HEK293T (cell line): ENCODE measurements at regions not wholly inside any gene's neighbourhood (a gene's known extent, or its start where the extent isn't known, plus 50 kb on each side); places are given as distances from the start of the nearest gene placed in this dataset.

Source experiments
- CTCF ChIA-PET: fragments of 350-600 bp; formaldehyde crosslinking; extraction: SDS; loops from one replicate; lab custom pipeline; 2021; ENCODE audit warnings: antibody characterized with exemption, inconsistent platforms; lab: Yijun Ruan, JAX
- POLR2A ChIA-PET: fragments of 350-600 bp; formaldehyde crosslinking; extraction: SDS; loops from one replicate; lab custom pipeline; 2020; ENCODE audit warnings: antibody characterized with exemption, inconsistent platforms; lab: Yijun Ruan, JAX
- DNase-seq: peaks from one replicate; pipeline ENCODE4 v3.0.0; 2012; ENCODE audit warnings: mixed read lengths; ENCODE audit errors: extremely low spot score
- ARNT ChIP-seq: fragments of 450-650 bp; IDR thresholded peaks from 2 replicates; pipeline ENCODE4 v1.6.1; 2017; ENCODE audit warnings: mild to moderate bottlenecking
- BHLHE40 ChIP-seq: fragments of 450-650 bp; IDR thresholded peaks from 2 replicates; pipeline ENCODE4 v1.6.1; 2016; ENCODE audit warnings: mild to moderate bottlenecking, moderate library complexity, borderline replicate concordance
- CTBP1 ChIP-seq: fragments of 450-650 bp; IDR thresholded peaks from 2 replicates; pipeline ENCODE4 v1.6.1; 2016; ENCODE audit warnings: borderline replicate concordance
- ELF4 ChIP-seq: fragments of 450-650 bp; IDR thresholded peaks from 2 replicates; pipeline ENCODE4 v1.6.1; 2017; ENCODE audit warnings: antibody characterized with exemption
- FOXA1 ChIP-seq: fragments of 450-650 bp; IDR thresholded peaks from 2 replicates; pipeline ENCODE4 v1.6.1; 2016; ENCODE audit warnings: mild to moderate bottlenecking
- FOXK2 ChIP-seq: fragments of 450-650 bp; IDR thresholded peaks from 2 replicates; pipeline ENCODE4 v1.6.1; 2016; ENCODE audit warnings: mild to moderate bottlenecking
- FOXM1 ChIP-seq: fragments of 450-650 bp; IDR thresholded peaks from 2 replicates; pipeline ENCODE4 v1.6.1; 2017; ENCODE audit warnings: mild to moderate bottlenecking, borderline replicate concordance
- HDGF ChIP-seq: fragments of 450-650 bp; IDR thresholded peaks from 2 replicates; pipeline ENCODE4 v1.6.1; 2017; ENCODE audit warnings: antibody characterized with exemption, borderline replicate concordance
- L3MBTL2 ChIP-seq: fragments of 450-650 bp; conservative IDR thresholded peaks from 2 replicates; pipeline ENCODE4 v1.6.1; 2016; ENCODE audit warnings: mild to moderate bottlenecking
- LEF1 ChIP-seq: fragments of 450-650 bp; IDR thresholded peaks from 2 replicates; pipeline ENCODE4 v1.6.1; 2017; ENCODE audit warnings: mild to moderate bottlenecking, borderline replicate concordance
- NFRKB ChIP-seq: fragments of 450-650 bp; IDR thresholded peaks from 2 replicates; pipeline ENCODE4 v1.6.1; 2016; ENCODE audit warnings: mild to moderate bottlenecking, moderate library complexity
- SP1 ChIP-seq: fragments of 450-650 bp; IDR thresholded peaks from 2 replicates; pipeline ENCODE4 v1.6.1; 2017
- SUZ12 ChIP-seq: fragments of 450-650 bp; IDR thresholded peaks from 2 replicates; pipeline ENCODE4 v1.6.1; 2016; ENCODE audit warnings: mild to moderate bottlenecking
- TARDBP ChIP-seq: fragments of 450-650 bp; IDR thresholded peaks from 2 replicates; pipeline ENCODE4 v1.6.1; 2016
- ZNF384 ChIP-seq: fragments of 450-650 bp; IDR thresholded peaks from 2 replicates; pipeline ENCODE4 v1.6.1; 2016
- TF ChIP-seq, protein P1 (sequence below): fragments of 450-650 bp; IDR thresholded peaks from 2 replicates; pipeline ENCODE4 v1.6.1; 2016

DNA sequence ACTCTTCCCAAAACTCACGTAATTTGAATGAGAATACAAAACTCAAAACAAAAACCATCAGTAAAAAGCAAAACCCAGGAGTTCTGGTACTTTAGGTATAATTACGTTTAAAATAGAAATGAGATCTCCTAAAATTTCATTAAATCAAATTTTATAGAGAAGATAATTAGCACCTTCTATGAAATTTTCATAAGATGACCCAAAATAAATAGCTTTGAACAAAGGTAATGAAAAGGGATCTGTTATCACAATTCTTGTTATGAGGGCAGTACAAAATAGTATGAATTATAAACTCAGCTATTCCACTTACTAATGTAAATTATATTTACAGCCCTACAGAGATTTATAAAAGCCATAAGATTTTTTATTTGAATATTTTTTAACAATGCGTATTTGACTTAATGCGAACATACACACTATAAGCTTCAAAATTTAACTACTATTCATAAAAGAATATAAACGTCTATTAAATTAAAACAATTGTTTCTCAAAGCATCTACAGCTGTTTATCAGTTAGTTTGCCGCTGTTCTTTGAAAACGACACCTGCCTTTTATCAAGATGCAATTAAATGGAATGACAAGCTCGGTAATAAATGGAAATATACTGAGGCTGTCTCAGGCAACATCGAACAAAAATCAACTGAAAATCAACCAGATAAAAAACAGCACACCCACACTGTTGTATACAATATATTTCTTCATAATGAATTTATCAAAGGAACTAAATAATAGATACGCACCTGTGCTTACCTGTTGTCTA lies 63.8 kb downstream of the KCNRG start:
- ChIA-PET CTCF (no interaction called here), POLR2A (interaction anchor here (2.0 kb wide), 1 partner anchor 46 kb away, joined by 17 read pairs; no protein-coding TSS in a partner anchor)
- DNase-seq, result no peak
- TF ChIP-seq, protein P1, sequence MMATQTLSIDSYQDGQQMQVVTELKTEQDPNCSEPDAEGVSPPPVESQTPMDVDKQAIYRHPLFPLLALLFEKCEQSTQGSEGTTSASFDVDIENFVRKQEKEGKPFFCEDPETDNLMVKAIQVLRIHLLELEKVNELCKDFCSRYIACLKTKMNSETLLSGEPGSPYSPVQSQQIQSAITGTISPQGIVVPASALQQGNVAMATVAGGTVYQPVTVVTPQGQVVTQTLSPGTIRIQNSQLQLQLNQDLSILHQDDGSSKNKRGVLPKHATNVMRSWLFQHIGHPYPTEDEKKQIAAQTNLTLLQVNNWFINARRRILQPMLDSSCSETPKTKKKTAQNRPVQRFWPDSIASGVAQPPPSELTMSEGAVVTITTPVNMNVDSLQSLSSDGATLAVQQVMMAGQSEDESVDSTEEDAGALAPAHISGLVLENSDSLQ, result peak; percentile 85
- no peak for TF ChIP-seq FOXA1

DNA sequence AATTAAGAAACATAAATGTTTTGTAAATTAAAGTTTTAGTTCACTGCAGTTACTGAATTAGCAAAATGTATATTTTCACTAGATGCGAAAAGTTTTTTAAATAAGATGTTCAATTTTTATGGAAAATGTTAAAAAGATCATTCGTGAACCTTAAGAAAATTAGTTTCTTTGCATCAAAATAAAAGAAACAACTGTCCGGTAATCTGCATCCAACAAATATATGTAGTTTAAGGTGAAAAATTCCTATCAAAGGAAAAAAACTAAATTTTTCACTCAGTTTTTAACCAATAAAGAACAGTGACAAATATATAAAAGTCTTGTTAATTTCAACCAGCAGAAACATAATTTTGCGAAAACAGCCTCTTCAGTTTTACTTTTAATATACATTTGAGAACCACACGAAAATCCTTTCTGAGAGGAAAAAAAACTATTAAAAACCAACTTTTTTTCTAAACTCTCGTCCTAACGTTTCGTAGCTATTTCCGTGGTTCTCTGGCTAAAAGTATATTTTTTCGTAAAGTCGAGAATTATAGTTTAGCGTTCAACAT lies 64.5 kb downstream of the KCNRG start:
- ChIA-PET POLR2A (interaction anchor here (1.2 to 2.0 kb wide), 2 partner anchors 31 to 46 kb away, joined by 3 to 17 read pairs; no protein-coding TSS in a partner anchor), CTCF (no interaction called here)
- TF ChIP-seq NFRKB (no peak), SUZ12 (no peak), LEF1 (no peak), FOXA1 (no peak), CTBP1 (no peak), ZNF384 (no peak), ARNT (no peak), FOXM1 (no peak), TARDBP (no peak), FOXK2 (no peak), SP1 (no peak), BHLHE40 (no peak), HDGF (no peak), ELF4 (no peak), L3MBTL2 (no peak)
- TF ChIP-seq, protein P1, result no peak
- no peak for DNase-seq

DNA sequence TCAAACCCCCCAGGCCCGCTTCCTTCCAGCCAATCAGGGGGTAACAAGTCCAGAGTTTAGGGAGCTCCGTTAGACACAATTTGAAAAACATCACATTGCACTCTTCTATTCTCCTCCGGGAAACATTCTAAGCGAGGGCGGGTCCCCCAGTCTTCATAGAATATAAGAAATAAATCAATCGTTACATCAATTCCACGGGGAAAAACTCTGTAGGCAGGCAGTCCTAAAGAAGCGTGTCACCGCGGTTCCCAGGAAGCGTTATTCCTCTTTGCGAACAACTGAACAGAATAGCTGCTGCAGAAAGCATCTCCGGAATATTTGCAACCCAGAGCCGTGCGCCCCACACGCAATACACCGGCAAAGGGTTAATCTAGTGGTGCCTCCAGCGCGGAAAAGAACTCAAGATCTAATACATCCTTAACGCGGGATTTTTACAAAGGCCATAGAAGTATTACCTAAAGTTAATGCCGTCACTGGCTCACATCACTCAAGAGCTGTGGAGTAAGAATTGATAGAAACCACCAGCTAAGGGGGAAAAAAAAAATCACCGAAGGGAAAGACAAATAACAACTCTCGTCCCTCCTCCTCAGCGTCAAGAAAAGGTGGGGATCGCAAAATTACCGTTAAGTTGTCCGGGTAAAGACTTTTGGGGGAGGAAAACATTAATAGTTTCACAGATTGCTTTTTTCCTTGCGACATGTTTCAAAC lies 65.1 kb downstream of the KCNRG start:
- CTCF ChIA-PET, result no interaction called here

DNA sequence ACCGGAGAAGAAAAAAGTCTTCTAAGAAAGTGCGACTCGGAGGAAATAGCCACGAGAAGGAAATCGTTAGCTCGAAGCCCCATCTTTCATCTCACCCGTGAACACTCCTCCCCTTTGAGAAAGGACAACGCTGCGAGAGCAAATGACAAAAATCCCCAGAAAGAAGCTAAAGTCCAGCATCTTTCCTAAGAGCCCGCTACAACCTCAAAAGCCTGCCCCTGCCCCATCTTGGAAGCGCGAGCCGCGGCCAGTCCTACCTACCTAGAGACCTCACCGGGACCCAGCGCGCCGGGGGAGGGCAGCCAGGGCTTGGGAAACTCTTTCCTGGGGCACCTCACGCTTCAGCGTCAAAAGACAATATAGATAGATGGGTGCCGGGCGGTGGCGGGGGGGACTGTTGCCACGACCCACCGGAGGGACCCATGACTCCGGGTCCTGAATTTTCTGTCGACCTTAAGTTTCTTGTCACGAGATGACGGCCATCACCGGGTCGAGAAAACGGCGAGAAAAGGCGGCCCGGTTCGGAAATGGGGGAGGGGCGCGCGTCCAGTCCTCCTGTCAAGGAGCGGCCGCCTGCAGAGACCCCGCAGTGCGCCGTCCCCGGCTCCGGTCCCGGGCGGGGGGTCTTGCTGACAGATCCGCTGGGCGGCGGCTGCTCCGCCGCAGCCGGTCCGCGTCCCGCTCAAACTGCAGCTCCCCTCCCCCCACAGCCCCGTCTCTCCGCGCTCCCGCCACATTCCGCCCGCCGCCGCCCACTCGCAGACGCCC lies 65.9 kb downstream of the KCNRG start:
- ChIA-PET POLR2A (interaction anchor here (0.6 to 6.5 kb wide), 8 partner anchors 10 to 291 kb away, joined by 3 to 39 read pairs (median 4); partner anchors contain the start of gene TRIM13), CTCF (no interaction called here)
- TF ChIP-seq L3MBTL2, result 0 out of 2 replicates have a peak, but pooled peaks have one; percentile 17
- no peak for TF ChIP-seq HDGF
- peak; percentile 30 for DNase-seq

More for the DNA sequence above, 65.1 kb downstream of the KCNRG start:
- POLR2A ChIA-PET, result interaction anchor here (1.2 to 6.5 kb wide), 4 partner anchors 32 to 83 kb away, joined by 3 to 39 read pairs (median 18); partner anchors contain the start of gene TRIM13
- DNase-seq, result no peak
- TF ChIP-seq ARNT, result no peak
- TF ChIP-seq SUZ12, result no peak
- TF ChIP-seq ELF4, result no peak
- TF ChIP-seq LEF1, result no peak
- TF ChIP-seq CTBP1, result 0 out of 2 replicates have a peak, but pooled peaks have one; percentile 5
- TF ChIP-seq, protein P1, result peak; percentile 26
- TF ChIP-seq L3MBTL2, result no peak
- 0 out of 2 replicates have a peak, but pooled peaks have one; percentile 32 for TF ChIP-seq ZNF384

DNA sequence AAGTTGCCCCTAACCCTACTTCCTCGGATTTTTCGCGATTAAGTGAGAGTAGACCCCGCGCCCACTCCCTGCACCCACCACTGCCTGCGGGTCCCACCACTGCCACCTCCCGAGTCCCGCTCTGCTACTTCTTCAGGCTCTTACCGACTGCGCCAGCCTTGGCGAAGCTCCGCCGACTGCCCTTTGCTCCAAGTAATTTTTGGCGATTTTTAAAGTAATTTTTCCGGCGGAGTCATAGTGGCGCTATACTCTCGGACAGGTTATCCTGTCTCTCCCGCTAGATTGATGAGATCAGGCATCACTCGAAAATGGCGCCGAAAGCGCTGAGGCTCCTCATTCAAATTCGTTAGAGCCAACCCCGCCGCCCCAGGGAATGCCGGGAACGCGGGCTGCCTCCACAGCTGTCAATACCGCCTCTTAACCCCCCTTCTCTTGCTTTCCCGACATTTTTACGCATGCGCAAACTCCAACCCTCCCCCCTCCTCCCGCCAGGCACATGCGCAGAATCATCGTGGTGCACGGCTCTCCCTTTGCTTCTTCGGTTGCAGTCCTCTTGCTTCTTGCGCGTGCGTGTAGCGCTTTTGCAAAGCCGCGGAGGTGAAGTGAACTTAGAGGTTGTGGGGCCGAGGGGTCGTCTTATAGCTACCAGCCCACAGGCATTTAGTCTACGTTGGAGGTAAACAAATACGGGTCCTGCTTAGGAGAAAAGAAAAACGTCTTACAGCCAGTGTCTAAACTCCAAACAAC lies 66.6 kb downstream of the KCNRG start:
- DNase-seq, result peak; percentile 91
- ChIA-PET CTCF (interaction anchor here (0.7 kb wide), 1 partner anchor 232 kb away, joined by 4 read pairs; no protein-coding TSS in a partner anchor), POLR2A (interaction anchor here (0.6 to 6.5 kb wide), 15 partner anchors 9 to 291 kb away, joined by 3 to 39 read pairs (median 3); partner anchors contain the start of gene TRIM13)
- TF ChIP-seq L3MBTL2, result peak; percentile 63; the same call in 1 of the 2 replicates
- TF ChIP-seq NFRKB, result peak; percentile 71
- TF ChIP-seq FOXK2, result 0 out of 2 replicates have a peak, but pooled peaks have one; percentile 48
- TF ChIP-seq CTBP1, result no peak
- TF ChIP-seq, protein P1, result peak; percentile 93
- TF ChIP-seq FOXA1, result no peak
